Trophoblast cell (in vitro differentiated cells and primary cell): ENCODE measurements at regions not wholly inside any gene's neighbourhood (a gene's known extent, or its start where the extent isn't known, plus 50 kb on each side); places are given as distances from the start of the nearest gene placed in this dataset.

ENCODE experiments used
- DNase-seq, 2 donors: peaks; one replicate each; pipeline ENCODE4 v3.0.0-alpha.2; 2016
- H2AFZ ChIP-seq: 2 replicates; pipeline ENCODE4 v1.6.1; 2013; ENCODE audit warnings: low read length, moderate library complexity, mild to moderate bottlenecking; ENCODE audit not compliant: insufficient read depth, poor library complexity
- H2AK5ac ChIP-seq: 2 replicates; pipeline ENCODE4 v1.6.1; 2013; ENCODE audit warnings: mild to moderate bottlenecking, low read length
- H2BK120ac ChIP-seq: 2 replicates; pipeline ENCODE4 v1.6.1; 2013; ENCODE audit warnings: low read length, mild to moderate bottlenecking, moderate library complexity; ENCODE audit not compliant: insufficient read depth, poor library complexity
- H2BK12ac ChIP-seq: 2 replicates; pipeline ENCODE4 v1.6.1; 2013; ENCODE audit warnings: mild to moderate bottlenecking, low read length, moderate library complexity
- H2BK5ac ChIP-seq: 2 replicates; pipeline ENCODE4 v1.6.1; 2013; ENCODE audit warnings: low read length, low read depth, moderate library complexity, mild to moderate bottlenecking; ENCODE audit not compliant: poor library complexity
- H3K14ac ChIP-seq: 2 replicates; pipeline ENCODE4 v1.6.1; 2013; ENCODE audit warnings: mild to moderate bottlenecking, low read length
- H3K18ac ChIP-seq: 2 replicates; pipeline ENCODE4 v1.6.1; 2013; ENCODE audit warnings: mild to moderate bottlenecking, low read length
- H3K23ac ChIP-seq: 2 replicates; pipeline ENCODE4 v1.6.1; 2013; ENCODE audit warnings: low read length
- H3K27ac ChIP-seq: 2 replicates; pipeline ENCODE4 v1.5.1; 2013; ENCODE audit warnings: low read depth, mild to moderate bottlenecking, inconsistent platforms, low read length, moderate library complexity
- H3K27me3 ChIP-seq: 2 replicates; pipeline ENCODE4 v1.6.1; 2013; ENCODE audit warnings: inconsistent platforms, mild to moderate bottlenecking, low read length, moderate library complexity; ENCODE audit not compliant: insufficient read depth
- H3K36me3 ChIP-seq, 2 experiments: 1 replicate in 1 of 2; 2 replicates in 1 of 2; pipeline ENCODE4 v1.6.1; 2013; ENCODE audit warnings: low read length in 2 of 2, mild to moderate bottlenecking in 2 of 2, moderate library complexity in 1 of 2; ENCODE audit not compliant: insufficient read depth in 2 of 2, control insufficient read depth in 1 of 2
- H3K4ac ChIP-seq: 2 replicates; pipeline ENCODE4 v1.6.1; 2013; ENCODE audit warnings: low read depth, mild to moderate bottlenecking, low read length, moderate library complexity
- H3K4me1 ChIP-seq, 2 experiments: 1 replicate in 1 of 2; 2 replicates in 1 of 2; pipeline ENCODE4 v1.6.1; 2013; ENCODE audit warnings: low read length in 2 of 2, mild to moderate bottlenecking in 2 of 2, moderate library complexity in 1 of 2; ENCODE audit not compliant: insufficient read depth in 2 of 2, control insufficient read depth in 1 of 2
- H3K4me2 ChIP-seq: 2 replicates; pipeline ENCODE4 v1.6.1; 2013; ENCODE audit warnings: inconsistent platforms, mild to moderate bottlenecking, low read length, moderate library complexity
- H3K4me3 ChIP-seq: 2 replicates; pipeline ENCODE4 v1.5.1; 2013; ENCODE audit warnings: mild to moderate bottlenecking, low read depth, low read length, inconsistent platforms
- H3K79me1 ChIP-seq: one replicate; pipeline ENCODE4 v1.6.1; 2013; ENCODE audit warnings: low read length
- H3K79me2 ChIP-seq: 2 replicates; pipeline ENCODE4 v1.6.1; 2013; ENCODE audit warnings: low read length, mild to moderate bottlenecking; ENCODE audit not compliant: control insufficient read depth, insufficient read depth, poor library complexity
- H3K9ac ChIP-seq: 2 replicates; pipeline ENCODE4 v1.6.1; 2013; ENCODE audit warnings: mild to moderate bottlenecking, low read length
- H3K9me3 ChIP-seq: 2 replicates; pipeline ENCODE4 v1.6.1; 2013; ENCODE audit warnings: low read depth, mild to moderate bottlenecking, control low read depth, inconsistent platforms, low read length; ENCODE audit not compliant: insufficient read depth
- H4K12ac ChIP-seq: 2 replicates; pipeline ENCODE4 v1.6.1; 2013; ENCODE audit warnings: low read depth, mild to moderate bottlenecking, low read length, moderate library complexity
- H4K8ac ChIP-seq: 2 replicates; pipeline ENCODE4 v1.6.1; 2013; ENCODE audit warnings: low read depth, mild to moderate bottlenecking, low read length, moderate library complexity
- H4K91ac ChIP-seq: one replicate; pipeline ENCODE4 v1.6.1; 2013; ENCODE audit warnings: low read depth, mild to moderate bottlenecking, low read length, moderate library complexity
- WGBS: extraction: QIAGEN DNeasy Blood & Tissue Kit; methylation state at CpG from one replicate; pipeline ENCODE4 v1.1.7; 2013; ENCODE audit warnings: missing lambda C conversion rate; ENCODE audit not compliant: insufficient read length, insufficient coverage; ENCODE audit errors: extremely low coverage; 5-methylcytosine and 5-hydroxymethylcytosine counted together

DNA sequence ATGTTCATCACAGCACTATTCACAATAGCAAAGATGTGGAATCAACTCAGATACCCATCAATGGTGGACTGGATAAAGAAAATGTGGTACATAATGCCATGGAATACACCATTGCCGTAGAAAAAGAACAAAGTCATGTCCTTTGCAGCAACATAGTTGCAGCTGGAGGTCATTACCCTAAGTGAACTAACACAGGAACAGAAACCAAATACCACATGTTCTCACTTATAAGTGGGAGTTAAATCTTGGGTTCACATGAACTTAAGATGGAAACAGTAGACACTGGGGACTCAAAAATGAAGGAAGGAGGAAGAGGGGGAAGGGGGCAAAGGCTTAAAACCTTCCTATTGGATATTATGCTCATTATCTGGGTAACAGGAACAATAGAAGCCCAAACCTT lies 228.1 kb upstream of the RAB6C start:
- Histone ChIP-seq H3K36me3 (no peaks in the 10 kb centered on the region), H3K18ac (no peak overlapping the region), H4K12ac (no peak overlapping the region), H4K91ac (no peak overlapping the region), H3K4me3 (no peak overlapping the region), H3K27me3 (no peaks in the 10 kb centered on the region), H2AFZ (no peak overlapping the region), H2BK120ac (no peak overlapping the region), H3K23ac (no peak overlapping the region), H3K9me3 (no peaks in the 10 kb centered on the region), H3K4me1 (no peaks in the 10 kb centered on the region), H3K9ac (no peak overlapping the region), H3K14ac (no peak overlapping the region), H3K27ac (no peak overlapping the region), H2BK12ac (no peak overlapping the region), H2BK5ac (no peak overlapping the region), H3K4ac (no peak overlapping the region), H4K8ac (no peak overlapping the region), H3K4me2 (no peak overlapping the region), H3K79me2 (no peaks in the 10 kb centered on the region), H2AK5ac (no peak overlapping the region), H3K79me1 (no peaks in the 10 kb centered on the region)
- no peak for DNase-seq
- no CpG with 5 or more reads among the region's 1 CpG for WGBS

DNA sequence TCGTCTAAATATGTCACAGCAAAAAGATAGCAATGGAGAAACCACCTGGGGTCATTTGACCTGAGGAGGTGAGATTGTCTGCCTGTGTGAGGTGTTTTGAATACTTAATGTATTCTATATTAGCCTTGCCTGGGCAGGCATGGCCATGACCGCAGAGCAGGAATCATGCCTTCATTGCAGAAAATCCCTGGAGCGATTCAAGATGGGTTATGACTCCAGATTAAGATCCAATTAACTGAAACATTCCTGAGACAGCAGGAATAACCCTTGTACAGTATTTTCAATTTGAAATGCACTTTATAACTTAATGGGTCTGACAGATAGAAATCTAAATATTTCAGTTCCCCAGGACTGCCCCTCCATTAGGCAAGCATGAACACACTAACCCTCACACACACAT lies 227.3 kb upstream of the RAB6C start:
- Histone ChIP-seq H3K23ac (no peak overlapping the region), H3K4me3 (no peak overlapping the region), H3K79me2 (no peaks in the 10 kb centered on the region), H3K9ac (no peak overlapping the region), H4K91ac (no peak overlapping the region), H2AK5ac (no peak overlapping the region), H2AFZ (no peak overlapping the region), H3K4me2 (no peak overlapping the region), H3K14ac (no peak overlapping the region), H2BK120ac (no peak overlapping the region), H2BK5ac (no peak overlapping the region), H3K4me1 (no peaks in the 10 kb centered on the region), H4K12ac (no peak overlapping the region), H3K18ac (no peak overlapping the region), H2BK12ac (no peak overlapping the region), H3K4ac (no peak overlapping the region), H4K8ac (no peak overlapping the region), H3K79me1 (no peaks in the 10 kb centered on the region), H3K27me3 (no peaks in the 10 kb centered on the region), H3K36me3 (no peaks in the 10 kb centered on the region), H3K27ac (no peak overlapping the region), H3K9me3 (no peaks in the 10 kb centered on the region)
- DNase-seq: no peak
- WGBS: no CpG with 5 or more reads among the region's 3 CpGs

- Histone ChIP-seq H2AK5ac (no peak overlapping the region), H2BK5ac (no peak overlapping the region), H4K12ac (no peak overlapping the region), H3K27ac (no peak overlapping the region), H3K79me2 (no peaks in the 10 kb centered on the region), H3K23ac (no peak overlapping the region), H4K8ac (no peak overlapping the region), H3K4me2 (no peak overlapping the region), H2BK12ac (no peak overlapping the region), H3K14ac (no peak overlapping the region), H2AFZ (no peak overlapping the region), H3K9ac (no peak overlapping the region), H3K18ac (no peak overlapping the region), H3K4me1 (no peaks in the 10 kb centered on the region), H3K27me3 (no peaks in the 10 kb centered on the region), H3K4me3 (no peak overlapping the region), H3K79me1 (no peaks in the 10 kb centered on the region), H3K36me3 (no peaks in the 10 kb centered on the region), H4K91ac (no peak overlapping the region), H2BK120ac (no peak overlapping the region), H3K9me3 (no peaks in the 10 kb centered on the region), H3K4ac (no peak overlapping the region)
- no peak for DNase-seq
- WGBS: no CpG with 5 or more reads among the region's 10 CpGs
Measured at GRCh38 chr2:129752686-129753085, 226.8 kb upstream of the RAB6C start.

DNA sequence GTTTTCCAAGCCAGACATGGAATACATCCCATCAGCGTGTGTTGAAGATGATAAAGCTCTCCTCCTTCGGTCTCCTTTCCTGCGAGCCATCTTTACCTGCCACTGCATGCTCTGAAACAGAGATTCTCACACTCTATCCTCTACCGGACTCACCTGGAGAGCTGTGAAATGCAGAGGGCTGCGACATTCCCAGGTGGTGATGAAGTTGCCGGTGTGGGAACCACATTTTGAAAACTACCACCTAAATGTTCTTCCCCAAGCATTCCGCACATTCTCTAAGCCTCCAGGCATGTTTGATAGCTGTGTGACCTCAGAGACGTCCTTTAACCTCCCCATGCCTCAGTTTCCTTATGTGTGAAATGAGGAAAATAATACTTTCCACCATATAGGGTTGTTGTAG lies 226.2 kb upstream of the RAB6C start:
- WGBS: no CpG with 5 or more reads among the region's 8 CpGs

More for the DNA sequence above, 226.2 kb upstream of the RAB6C start:
- no peak overlapping the region for H2AK5ac ChIP-seq
- peaks cover 0 to 3% of the 10 kb centered on the region in 2 experiments for H3K4me1 ChIP-seq
- no peak overlapping the region for H4K91ac ChIP-seq
- H3K9me3 ChIP-seq: no peaks in the 10 kb centered on the region
- no peak overlapping the region for H2BK120ac ChIP-seq
- H3K23ac ChIP-seq: no peak overlapping the region
- H2BK5ac ChIP-seq: no peak overlapping the region
- no peak overlapping the region for H3K27ac ChIP-seq
- no peaks in the 10 kb centered on the region for H3K79me2 ChIP-seq
- H4K8ac ChIP-seq: no peak overlapping the region
- peak; percentile 21 to 51 for DNase-seq
- no peak overlapping the region for H3K9ac ChIP-seq
- H4K12ac ChIP-seq: no peak overlapping the region
- H2AFZ ChIP-seq: no peak overlapping the region
- H3K4me3 ChIP-seq: no peak overlapping the region
- H3K4me2 ChIP-seq: no peak overlapping the region
- H2BK12ac ChIP-seq: no peak overlapping the region
- no peak overlapping the region for H3K18ac ChIP-seq
- no peaks in the 10 kb centered on the region for H3K36me3 ChIP-seq
- H3K4ac ChIP-seq: no peak overlapping the region
- no peak overlapping the region for H3K14ac ChIP-seq
- no peaks in the 10 kb centered on the region for H3K79me1 ChIP-seq
- no peaks in the 10 kb centered on the region for H3K27me3 ChIP-seq
